ENCODE measurements at regions not wholly inside any gene's neighbourhood (a gene's known extent, or its start where the extent isn't known, plus 50 kb on each side); places are given as distances from the start of the nearest gene placed in this dataset.

GRCh38 chr5:107224272-107224671 is 446.5 kb downstream of the EFNA5 start:
- intact Hi-C loops (cut with micrococcal nuclease): no loop called here
- DNase-seq (no peak), ATAC-seq (ENCODE audit: low read depth) (no peak)
- Histone ChIP-seq H3K4me3 (ENCODE audit: control extremely low read depth in 1 of 5, extremely low read depth in 1 of 5, insufficient read depth in 1 of 5, low read depth in 2 of 5, low read length in 4 of 5) (no peak overlapping the region), H3K27me3 (replicated peaks in 1 of 4; ENCODE audit: control extremely low read depth in 1 of 4, control insufficient read depth in 3 of 4, insufficient read depth in 4 of 4, low read length in 3 of 4) (no peaks in the 10 kb centered on the region), H2AFZ (ENCODE audit: insufficient read depth, low read depth, low read length, poor library complexity, severe bottlenecking) (no peak overlapping the region), H4K20me1 (ENCODE audit: control insufficient read depth, insufficient read depth, low read length, poor library complexity, severe bottlenecking) (no peaks in the 10 kb centered on the region), H3K9ac (ENCODE audit: low read length) (no peak overlapping the region), H3K4me2 (replicated peaks; ENCODE audit: low read depth, low read length, poor library complexity, severe bottlenecking) (no peak overlapping the region), H3K4me1 (ENCODE audit: control insufficient read depth in 2 of 2, insufficient read depth in 2 of 2, low read length in 2 of 2) (no peaks in the 10 kb centered on the region), H3K36me3 (replicated peaks in 1 of 2; ENCODE audit: control extremely low read depth in 1 of 2, control insufficient read depth in 1 of 2, extremely low read depth in 1 of 2, insufficient read depth in 2 of 2, low read length in 1 of 2) (no peaks in the 10 kb centered on the region), H3K27ac (ENCODE audit: low read length in 2 of 2) (no peak overlapping the region), H3K79me2 (ENCODE audit: control insufficient read depth, insufficient read depth, low read length) (no peaks in the 10 kb centered on the region), H3K9me3 (ENCODE audit: control extremely low read depth in 1 of 3, control insufficient read depth in 2 of 3, insufficient read depth in 1 of 3, low read length in 2 of 3) (no peaks in the 10 kb centered on the region)
- TF ChIP-seq EZH2 (IDR thresholded peaks at IDR 0.05; ENCODE audit: borderline replicate concordance, insufficient read depth, low read depth, low read length, poor library complexity, severe bottlenecking) (no peak), CTCF (IDR thresholded peaks at IDR 0.05) (no peak)
- H3K27ac Mint-ChIP-seq: no peak overlapping the region
- CTCF ChIA-PET: no interaction called here
- H3K9me3 Mint-ChIP-seq (ENCODE audit: insufficient read depth): no peaks in the 10 kb centered on the region
- no peaks in the 10 kb centered on the region for H3K4me1 Mint-ChIP-seq
- H3K4me3 Mint-ChIP-seq: no peak overlapping the region
- H3K27me3 Mint-ChIP-seq: no peaks in the 10 kb centered on the region
- WGBS (ENCODE audit: insufficient coverage): no CpG with 5 or more reads among the region's 1 CpG
- POLR2A ChIA-PET: no interaction called here

GRCh38 chr5:107223066-107223465 is 447.7 kb downstream of the EFNA5 start:
- Mint-ChIP-seq H3K4me3 (no peak overlapping the region), H3K27ac (no peak overlapping the region), H3K27me3 (no peaks in the 10 kb centered on the region), H3K4me1 (no peaks in the 10 kb centered on the region), H3K9me3 (ENCODE audit: insufficient read depth) (no peaks in the 10 kb centered on the region)
- H3K79me2 ChIP-seq (ENCODE audit: control insufficient read depth, insufficient read depth, low read length): no peaks in the 10 kb centered on the region
- H3K4me2 ChIP-seq (replicated peaks; ENCODE audit: low read depth, low read length, poor library complexity, severe bottlenecking): no peak overlapping the region
- H3K27ac ChIP-seq (ENCODE audit: low read length in 2 of 2): no peak overlapping the region
- WGBS (ENCODE audit: insufficient coverage): no CpG with 5 or more reads among the region's 2 CpGs
- TF ChIP-seq CTCF (IDR thresholded peaks at IDR 0.05): no peak
- no peak for TF ChIP-seq EZH2 (IDR thresholded peaks at IDR 0.05; ENCODE audit: borderline replicate concordance, insufficient read depth, low read depth, low read length, poor library complexity, severe bottlenecking)
- intact Hi-C loops (cut with micrococcal nuclease): no loop called here
- no peak overlapping the region for H2AFZ ChIP-seq (ENCODE audit: insufficient read depth, low read depth, low read length, poor library complexity, severe bottlenecking)
- DNase-seq (no peak), ATAC-seq (ENCODE audit: low read depth) (no peak)
- no peaks in the 10 kb centered on the region for H3K4me1 ChIP-seq (ENCODE audit: control insufficient read depth in 2 of 2, insufficient read depth in 2 of 2, low read length in 2 of 2)
- no peaks in the 10 kb centered on the region for H4K20me1 ChIP-seq (ENCODE audit: control insufficient read depth, insufficient read depth, low read length, poor library complexity, severe bottlenecking)
- no peaks in the 10 kb centered on the region for H3K27me3 ChIP-seq (replicated peaks in 1 of 4; ENCODE audit: control extremely low read depth in 1 of 4, control insufficient read depth in 3 of 4, insufficient read depth in 4 of 4, low read length in 3 of 4)
- POLR2A ChIA-PET: no interaction called here
- H3K36me3 ChIP-seq (replicated peaks in 1 of 2; ENCODE audit: control extremely low read depth in 1 of 2, control insufficient read depth in 1 of 2, extremely low read depth in 1 of 2, insufficient read depth in 2 of 2, low read length in 1 of 2): no peaks in the 10 kb centered on the region
- H3K9me3 ChIP-seq (ENCODE audit: control extremely low read depth in 1 of 3, control insufficient read depth in 2 of 3, insufficient read depth in 1 of 3, low read length in 2 of 3): no peaks in the 10 kb centered on the region
- H3K9ac ChIP-seq (ENCODE audit: low read length): no peak overlapping the region
- CTCF ChIA-PET: no interaction called here
- H3K4me3 ChIP-seq (ENCODE audit: control extremely low read depth in 1 of 5, extremely low read depth in 1 of 5, insufficient read depth in 1 of 5, low read depth in 2 of 5, low read length in 4 of 5): no peak overlapping the region
